Thoracic aorta (tissue), 2 donors: ENCODE measurements at regions not wholly inside any gene's neighbourhood (a gene's known extent, or its start where the extent isn't known, plus 50 kb on each side); places are given as distances from the start of the nearest gene placed in this dataset.

Source experiments
- ATAC-seq: fragments of 150-250 bp; one replicate; pipeline ENCODE4 v1.8.0; 2017; ENCODE audit warnings: low read depth; ENCODE audit not compliant: insufficient number of reproducible peaks, low FRiP score
- DNase-seq: peaks from one replicate; pipeline ENCODE4 v3.0.0-alpha.2; 2020; ENCODE audit warnings: low spot score
- H3K27ac ChIP-seq, 2 donors: fragments of 200-600 bp; sonication (generic); 1 replicate in 1 of 2; 2 replicates in 1 of 2; pipeline ENCODE4 v1.5.1; 2016; ENCODE audit warnings: mild to moderate bottlenecking in 2 of 2, moderate library complexity in 2 of 2
- H3K27me3 ChIP-seq: fragments of 200-600 bp; sonication (generic); replicated peaks from 2 replicates; pipeline ENCODE4 v1.6.0; 2016; ENCODE audit warnings: mild to moderate bottlenecking; ENCODE audit not compliant: insufficient read depth
- H3K36me3 ChIP-seq: fragments of 200-600 bp; sonication (generic); one replicate; pipeline ENCODE4 v1.5.1; 2016
- H3K4me1 ChIP-seq, 2 donors: fragments of 200-600 bp; sonication (generic); 1 replicate in 1 of 2; 2 replicates in 1 of 2; pipeline versions ENCODE4 v1.5.1 to v1.6.0; 2016; ENCODE audit warnings: low read depth in 2 of 2, mild to moderate bottlenecking in 1 of 2; ENCODE audit not compliant: control insufficient read depth in 1 of 2
- H3K4me3 ChIP-seq: fragments of 200-600 bp; sonication (generic); 2 replicates; pipeline ENCODE4 v1.5.1; 2016; ENCODE audit warnings: mild to moderate bottlenecking
- H3K9me3 ChIP-seq: fragments of 200-600 bp; sonication (generic); 2 replicates; pipeline ENCODE4 v1.5.1; 2016
- TF ChIP-seq, protein P1 (sequence below): fragments of 200-600 bp; sonication (generic); IDR thresholded peaks from one replicate; pipeline ENCODE4 v1.5.1; 2019; ENCODE audit warnings: antibody characterized with exemption

DNA sequence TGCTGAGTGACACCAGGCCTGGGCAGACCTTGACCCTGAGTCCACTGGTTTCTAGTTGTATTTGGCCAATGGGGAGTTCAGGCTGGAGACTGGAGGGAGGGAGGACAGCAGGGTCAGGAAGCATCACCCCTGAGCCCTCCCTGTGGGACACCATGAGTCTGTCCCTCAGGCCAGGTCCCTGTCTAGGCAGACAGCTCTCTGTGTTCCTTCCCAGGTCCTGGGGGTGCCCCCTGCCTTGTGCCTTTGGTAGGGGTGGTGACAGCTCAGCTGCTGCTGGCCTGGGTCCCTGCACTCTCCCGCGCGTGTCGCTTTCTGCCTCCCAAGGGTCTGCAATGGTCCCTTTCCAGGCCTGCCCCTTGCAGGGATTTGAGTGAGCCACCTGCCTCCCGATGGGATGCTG, 125.5 kb downstream of the OLFM1 start:
- Histone ChIP-seq H3K9me3 (no peaks in the 10 kb centered on the region), H3K4me1 (peaks cover 0 to 22% of the 10 kb centered on the region in 2 donors), H3K27me3 (no peaks in the 10 kb centered on the region), H3K4me3 (no peak overlapping the region), H3K27ac (no peak overlapping the region), H3K36me3 (no peaks in the 10 kb centered on the region)
- no peak for ATAC-seq
- TF ChIP-seq, protein P1, sequence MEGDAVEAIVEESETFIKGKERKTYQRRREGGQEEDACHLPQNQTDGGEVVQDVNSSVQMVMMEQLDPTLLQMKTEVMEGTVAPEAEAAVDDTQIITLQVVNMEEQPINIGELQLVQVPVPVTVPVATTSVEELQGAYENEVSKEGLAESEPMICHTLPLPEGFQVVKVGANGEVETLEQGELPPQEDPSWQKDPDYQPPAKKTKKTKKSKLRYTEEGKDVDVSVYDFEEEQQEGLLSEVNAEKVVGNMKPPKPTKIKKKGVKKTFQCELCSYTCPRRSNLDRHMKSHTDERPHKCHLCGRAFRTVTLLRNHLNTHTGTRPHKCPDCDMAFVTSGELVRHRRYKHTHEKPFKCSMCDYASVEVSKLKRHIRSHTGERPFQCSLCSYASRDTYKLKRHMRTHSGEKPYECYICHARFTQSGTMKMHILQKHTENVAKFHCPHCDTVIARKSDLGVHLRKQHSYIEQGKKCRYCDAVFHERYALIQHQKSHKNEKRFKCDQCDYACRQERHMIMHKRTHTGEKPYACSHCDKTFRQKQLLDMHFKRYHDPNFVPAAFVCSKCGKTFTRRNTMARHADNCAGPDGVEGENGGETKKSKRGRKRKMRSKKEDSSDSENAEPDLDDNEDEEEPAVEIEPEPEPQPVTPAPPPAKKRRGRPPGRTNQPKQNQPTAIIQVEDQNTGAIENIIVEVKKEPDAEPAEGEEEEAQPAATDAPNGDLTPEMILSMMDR: no peak
- DNase-seq: no peak

DNA sequence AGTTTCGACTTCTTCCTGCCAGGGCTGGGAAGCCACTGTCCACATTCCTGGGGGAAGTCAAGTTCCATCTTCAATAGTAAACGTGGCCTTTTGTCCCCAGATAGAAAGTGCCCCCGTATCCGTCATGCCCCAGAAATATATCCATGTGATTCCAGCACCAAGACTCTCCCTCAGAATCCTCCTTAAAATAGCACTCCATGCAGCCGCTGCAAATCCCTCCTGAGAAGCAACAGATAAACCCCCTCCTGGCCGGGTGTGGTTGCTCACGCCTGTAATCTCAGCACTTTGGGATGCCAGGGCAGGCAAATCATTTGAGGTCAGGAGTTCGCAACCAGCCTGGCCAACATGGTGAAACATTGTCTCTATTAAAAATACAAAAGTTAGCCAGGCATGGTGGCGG, 126.1 kb downstream of the OLFM1 start:
- Histone ChIP-seq H3K4me1 (peaks cover 0 to 22% of the 10 kb centered on the region in 2 donors), H3K4me3 (no peak overlapping the region), H3K9me3 (no peaks in the 10 kb centered on the region), H3K36me3 (no peaks in the 10 kb centered on the region), H3K27ac (no peak overlapping the region), H3K27me3 (no peaks in the 10 kb centered on the region)
- TF ChIP-seq, protein P1: no peak
- DNase-seq (no peak), ATAC-seq (no peak)

GRCh38 chr9:135214054-135214640, 126.7 kb downstream of the OLFM1 start:
- Histone ChIP-seq H3K27me3 (no peaks in the 10 kb centered on the region), H3K9me3 (no peaks in the 10 kb centered on the region), H3K4me1 (peaks cover 0 to 22% of the 10 kb centered on the region in 2 donors), H3K4me3 (no peak overlapping the region), H3K36me3 (no peaks in the 10 kb centered on the region), H3K27ac (no peak overlapping the region)
- no peak for DNase-seq
- TF ChIP-seq, protein P1: no peak
- no peak for ATAC-seq

DNA sequence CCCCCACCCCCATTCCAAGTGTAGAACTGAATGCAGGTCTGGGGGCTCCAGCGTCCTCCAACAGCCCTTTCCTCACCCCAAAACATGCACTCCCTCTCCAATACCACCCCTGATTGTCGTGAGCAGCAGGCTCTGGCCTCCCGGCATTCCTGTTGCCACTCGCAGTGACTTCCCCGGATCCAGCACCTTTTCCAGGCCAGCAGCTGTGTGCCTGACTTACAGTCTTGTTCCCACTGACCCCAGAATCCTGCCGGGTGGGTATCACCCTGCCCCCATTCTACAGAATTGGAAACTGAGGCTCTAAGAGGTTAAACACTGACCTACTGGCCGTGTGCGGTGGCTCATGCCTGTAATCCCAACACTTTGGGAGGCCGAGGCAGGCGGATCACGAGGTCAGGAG, 127.2 kb downstream of the OLFM1 start:
- Histone ChIP-seq H3K4me3 (no peak overlapping the region), H3K36me3 (no peaks in the 10 kb centered on the region), H3K4me1 (peaks cover 0 to 22% of the 10 kb centered on the region in 2 donors), H3K9me3 (no peaks in the 10 kb centered on the region), H3K27ac (no peak overlapping the region), H3K27me3 (no peaks in the 10 kb centered on the region)
- ATAC-seq: no peak
- TF ChIP-seq, protein P1: no peak
- no peak for DNase-seq

GRCh38 chr9:135215571-135216161, 128.2 kb downstream of the OLFM1 start:
- ATAC-seq (no peak), DNase-seq (no peak)
- Histone ChIP-seq H3K27me3 (no peaks in the 10 kb centered on the region), H3K4me3 (no peak overlapping the region), H3K36me3 (no peaks in the 10 kb centered on the region), H3K4me1 (peaks cover 0 to 22% of the 10 kb centered on the region in 2 donors), H3K27ac (no peak overlapping the region), H3K9me3 (no peaks in the 10 kb centered on the region)
- TF ChIP-seq, protein P1: no peak
